ENCODE measurements at regions not wholly inside any gene's neighbourhood (a gene's known extent, or its start where the extent isn't known, plus 50 kb on each side); places are given as distances from the start of the nearest gene placed in this dataset.

- no peak overlapping the region for H3K27ac ChIP-seq (ENCODE audit: insufficient read depth, low read depth, low read length)
- no TSS peak for BruUV-seq (replicated peaks)
- H2AFZ ChIP-seq (ENCODE audit: low read depth, low read length) = no peak overlapping the region
- FAIRE-seq = no peak
- H3K4me1 ChIP-seq (ENCODE audit: control insufficient read depth, extremely low read depth, insufficient read depth, low read length) = peaks cover 6% of the 10 kb centered on the region
- ChIA-PET CTCF (interaction anchor here (1.4 kb wide), 1 partner anchor 42 kb away, joined by 3 read pairs; no protein-coding TSS in a partner anchor), POLR2A (no interaction called here)
- no peaks in the 10 kb centered on the region for H3K9me3 ChIP-seq (replicated peaks; ENCODE audit: control insufficient read depth, insufficient read depth, low read length)
- no peaks in the 10 kb centered on the region for H3K36me3 ChIP-seq (ENCODE audit: control insufficient read depth in 2 of 2, extremely low read depth in 1 of 2, insufficient read depth in 2 of 2, low read length in 2 of 2)
- intact Hi-C loops (cut with micrococcal nuclease) = no loop called here
- no peaks in the 10 kb centered on the region for H3K27me3 ChIP-seq (ENCODE audit: control insufficient read depth in 2 of 2, insufficient read depth in 2 of 2, low read length in 2 of 2)
- TF ChIP-seq GATA2 (IDR thresholded peaks at IDR 0.05; ENCODE audit: insufficient read depth, insufficient read length, low read depth, low read length) (no peak), MAX (IDR thresholded peaks at IDR 0.05; ENCODE audit: insufficient read depth, insufficient read length) (no peak), FOS (IDR thresholded peaks at IDR 0.05; ENCODE audit: borderline replicate concordance, insufficient read depth, low read length) (no peak), CTCF (IDR thresholded peaks at IDR 0.05; ENCODE audit: extremely low read depth in 1 of 2, insufficient read depth in 1 of 2, low read depth in 1 of 2, low read length in 2 of 2) (no peak), POLR2AphosphoS5 (IDR thresholded peaks at IDR 0.05; ENCODE audit: insufficient read depth, low read depth, low read length) (no peak), POLR2A (IDR thresholded peaks at IDR 0.05; ENCODE audit: low read depth, low read length) (no peak), EZH2 (IDR thresholded peaks at IDR 0.05; ENCODE audit: borderline replicate concordance, low read depth, low read length, severe bottlenecking) (no peak), MYC (IDR thresholded peaks at IDR 0.05; ENCODE audit: low read depth, low read length) (no peak)
- no peaks in the 10 kb centered on the region for H4K20me1 ChIP-seq (replicated peaks; ENCODE audit: control insufficient read depth, extremely low read depth, insufficient read depth, low read length)
- H3K9me1 ChIP-seq (replicated peaks; ENCODE audit: control insufficient read depth, extremely low read depth, insufficient read depth, low read length) = no peaks in the 10 kb centered on the region
- no peak overlapping the region for H3K9ac ChIP-seq (replicated peaks; ENCODE audit: extremely low read depth, insufficient read depth, low read length)
- no peak overlapping the region for H3K4me2 ChIP-seq (ENCODE audit: insufficient read depth, low read length)
- no peak for DNase-seq (ENCODE audit: low read depth, low spot score)
- H3K4me3 ChIP-seq (replicated peaks in 1 of 3; ENCODE audit: insufficient read depth in 1 of 3, low read depth in 1 of 3, low read length in 3 of 3) = no peak overlapping the region
- no peaks in the 10 kb centered on the region for H3K79me2 ChIP-seq (ENCODE audit: control insufficient read depth, insufficient read depth, low read length)
- dilution Hi-C loops (cut with MboI; ENCODE audit: extremely low pct_ligation_motif_present, low sequenced_read_pairs) = no loop called here
These were observed 161.0 kb downstream of the RNF152 start for GRCh38 chr18:61731693-61732376.

All from endothelial cell of umbilical vein (primary cell).